AG09319 (cell line): ENCODE measurements at regions not wholly inside any gene's neighbourhood (a gene's known extent, or its start where the extent isn't known, plus 50 kb on each side); places are given as distances from the start of the nearest gene placed in this dataset.
A peak's percentile ranks its signal among the peaks of the same experiment; 100 is the strongest.

Source experiments
- DNase-seq: peaks from one replicate; pipeline ENCODE4 v3.0.0-alpha.2; 2010; ENCODE audit warnings: low read depth; ENCODE audit errors: extremely low read depth
- TF ChIP-seq, protein P1 (sequence below): IDR thresholded peaks from 2 replicates; pipeline ENCODE4 v1.5.1; 2011; ENCODE audit warnings: low read depth, mild to moderate bottlenecking, inconsistent platforms, low read length, moderate library complexity

DNA sequence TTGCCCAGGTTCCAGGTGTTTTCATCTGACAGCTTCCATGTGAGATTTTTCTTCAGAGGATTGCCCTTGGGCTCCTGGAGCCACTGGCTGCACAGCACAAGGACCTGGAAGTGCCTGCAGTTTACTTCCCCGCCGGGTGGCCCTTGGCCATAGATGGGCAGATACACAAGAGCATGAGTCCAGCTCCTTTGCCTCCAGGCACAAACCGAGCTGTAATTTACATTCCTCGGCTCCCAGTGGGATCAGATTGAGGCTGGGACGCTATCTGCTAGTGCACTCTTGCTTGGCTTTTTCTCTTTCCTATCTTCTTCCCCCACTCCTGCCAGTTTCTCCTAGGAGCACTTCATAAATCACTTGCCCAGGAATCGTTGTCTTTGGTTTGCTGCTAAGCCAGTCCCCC lies 85.4 kb upstream of the RALY start:
- no peak for DNase-seq
- TF ChIP-seq, protein P1, sequence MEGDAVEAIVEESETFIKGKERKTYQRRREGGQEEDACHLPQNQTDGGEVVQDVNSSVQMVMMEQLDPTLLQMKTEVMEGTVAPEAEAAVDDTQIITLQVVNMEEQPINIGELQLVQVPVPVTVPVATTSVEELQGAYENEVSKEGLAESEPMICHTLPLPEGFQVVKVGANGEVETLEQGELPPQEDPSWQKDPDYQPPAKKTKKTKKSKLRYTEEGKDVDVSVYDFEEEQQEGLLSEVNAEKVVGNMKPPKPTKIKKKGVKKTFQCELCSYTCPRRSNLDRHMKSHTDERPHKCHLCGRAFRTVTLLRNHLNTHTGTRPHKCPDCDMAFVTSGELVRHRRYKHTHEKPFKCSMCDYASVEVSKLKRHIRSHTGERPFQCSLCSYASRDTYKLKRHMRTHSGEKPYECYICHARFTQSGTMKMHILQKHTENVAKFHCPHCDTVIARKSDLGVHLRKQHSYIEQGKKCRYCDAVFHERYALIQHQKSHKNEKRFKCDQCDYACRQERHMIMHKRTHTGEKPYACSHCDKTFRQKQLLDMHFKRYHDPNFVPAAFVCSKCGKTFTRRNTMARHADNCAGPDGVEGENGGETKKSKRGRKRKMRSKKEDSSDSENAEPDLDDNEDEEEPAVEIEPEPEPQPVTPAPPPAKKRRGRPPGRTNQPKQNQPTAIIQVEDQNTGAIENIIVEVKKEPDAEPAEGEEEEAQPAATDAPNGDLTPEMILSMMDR: no peak

DNA sequence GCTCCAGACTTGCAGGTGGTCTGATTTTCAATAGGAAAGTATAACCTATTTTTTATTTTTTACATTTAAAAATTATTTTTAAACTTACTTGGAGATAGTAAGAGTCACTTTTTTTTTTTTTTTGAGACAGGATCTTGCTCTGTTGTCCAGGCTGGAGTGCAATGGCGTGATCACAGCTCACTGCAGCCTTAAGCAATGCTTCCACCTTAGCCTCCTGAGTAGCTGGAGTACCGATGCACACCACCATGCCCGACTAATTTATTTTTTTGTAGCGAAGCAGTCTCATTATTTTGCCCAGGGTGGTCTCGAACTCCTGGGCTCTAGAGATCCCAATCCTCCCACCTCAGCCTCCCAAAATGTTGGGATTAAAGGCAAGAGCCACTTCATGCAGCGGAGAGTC lies 84.8 kb upstream of the RALY start:
- TF ChIP-seq, protein P1: no peak
- DNase-seq: no peak

DNA sequence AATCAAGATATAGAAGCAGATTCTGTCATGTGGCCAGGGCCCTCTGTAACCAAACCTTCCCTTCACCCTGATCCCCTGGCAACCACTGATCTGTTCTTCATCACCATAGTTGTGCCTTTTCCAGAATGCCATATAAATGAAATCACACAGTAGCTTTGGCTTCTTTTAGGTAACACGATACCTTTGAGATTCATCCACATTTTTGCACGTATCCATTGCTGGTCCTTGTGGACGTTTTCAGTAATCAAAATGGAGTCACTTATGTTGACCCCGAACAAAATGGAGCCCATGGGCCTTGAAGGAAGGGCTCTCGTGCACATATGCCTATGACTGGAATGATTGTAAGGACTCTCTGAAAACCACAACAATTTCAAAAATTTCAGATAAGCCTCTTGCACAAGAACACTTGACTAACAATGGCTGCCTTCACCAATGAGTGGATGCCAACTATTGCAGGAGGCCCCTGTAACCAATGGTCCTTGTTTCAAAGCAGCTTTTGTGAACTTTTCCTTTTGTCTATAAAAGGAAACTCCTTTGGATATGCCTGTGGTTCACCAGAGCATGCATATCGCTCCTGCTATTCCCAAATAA lies 84.3 kb upstream of the RALY start:
- TF ChIP-seq, protein P1: no peak
- DNase-seq: peak; percentile 91

DNA sequence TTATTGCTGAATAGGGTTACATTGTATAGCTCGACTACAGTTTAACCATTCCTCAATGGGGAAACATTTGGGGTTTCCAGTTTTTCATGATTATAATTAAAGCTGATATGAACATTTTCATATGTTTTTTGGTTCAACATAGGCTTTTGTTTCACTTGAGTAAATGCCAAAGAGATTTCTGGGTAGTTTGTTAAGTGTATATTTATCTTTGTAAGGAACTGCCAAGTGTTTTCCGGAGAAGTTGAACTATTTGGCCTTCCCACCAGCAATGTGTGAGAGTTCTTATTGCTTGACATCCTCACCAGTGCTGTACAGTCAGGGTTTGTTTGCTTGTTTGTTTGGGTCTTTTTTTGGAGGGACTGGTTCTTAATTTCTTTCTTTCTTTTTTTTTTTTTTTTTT lies 83.7 kb upstream of the RALY start:
- TF ChIP-seq, protein P1: no peak
- DNase-seq: peak; percentile 76

DNA sequence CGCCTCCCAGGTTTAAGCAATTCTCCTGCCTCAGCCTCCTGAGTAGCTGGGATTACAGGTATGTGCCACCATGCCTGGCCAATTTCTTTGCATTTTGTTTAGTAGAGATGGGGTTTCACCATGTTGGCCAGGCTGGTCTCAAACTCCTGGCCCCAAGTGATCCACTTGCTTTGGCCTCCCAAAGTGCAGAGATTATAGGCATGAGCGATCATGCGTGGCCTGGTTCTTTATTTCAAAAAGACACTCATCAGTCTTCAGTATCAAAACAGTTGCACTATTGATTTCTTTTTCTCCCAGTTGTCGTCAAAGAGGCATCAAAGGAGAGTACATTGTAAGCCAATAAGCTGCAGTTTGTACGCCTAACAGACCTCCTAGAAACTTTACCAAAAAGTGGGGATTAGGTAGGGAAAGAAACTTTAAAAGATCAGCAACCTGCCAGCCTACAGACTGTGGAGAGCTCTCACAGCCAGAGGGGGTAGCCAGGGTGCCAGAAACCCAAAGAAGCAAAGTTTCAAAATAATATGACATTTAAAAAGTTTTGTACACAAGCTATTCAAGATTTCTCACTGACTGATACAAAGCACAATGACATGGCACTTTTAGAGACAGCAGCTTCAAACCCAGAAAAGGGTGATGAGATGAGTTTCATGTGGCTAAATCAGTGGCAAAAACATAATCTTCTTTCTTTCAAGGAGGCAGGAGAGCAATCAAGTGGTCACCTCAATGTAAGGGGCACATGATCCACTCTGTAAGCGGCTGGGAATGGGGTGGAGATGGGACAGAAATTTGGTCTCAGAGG lies 83.0 kb upstream of the RALY start:
- no peak for DNase-seq
- TF ChIP-seq, protein P1: no peak

DNA sequence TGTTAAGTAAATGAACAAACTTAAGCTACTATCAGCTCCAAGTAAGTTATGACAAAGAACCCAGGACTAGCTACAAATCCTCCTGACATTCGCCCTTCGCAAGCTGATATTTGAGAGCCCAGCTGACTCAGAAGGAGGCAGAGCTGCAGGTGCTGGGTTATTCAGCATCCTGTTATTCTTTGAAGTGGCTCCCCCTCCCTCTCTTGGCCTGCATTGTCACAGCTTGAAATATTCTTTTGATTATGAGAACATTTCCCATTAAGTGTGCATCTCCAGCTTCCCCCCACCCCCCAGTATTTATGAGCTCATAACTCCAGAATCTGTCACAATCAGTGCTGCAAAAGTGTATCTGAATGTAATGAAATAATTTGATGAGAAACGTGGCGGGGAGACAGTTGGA lies 78.8 kb upstream of the RALY start:
- no peak for DNase-seq
- TF ChIP-seq, protein P1: peak; percentile 2

DNA sequence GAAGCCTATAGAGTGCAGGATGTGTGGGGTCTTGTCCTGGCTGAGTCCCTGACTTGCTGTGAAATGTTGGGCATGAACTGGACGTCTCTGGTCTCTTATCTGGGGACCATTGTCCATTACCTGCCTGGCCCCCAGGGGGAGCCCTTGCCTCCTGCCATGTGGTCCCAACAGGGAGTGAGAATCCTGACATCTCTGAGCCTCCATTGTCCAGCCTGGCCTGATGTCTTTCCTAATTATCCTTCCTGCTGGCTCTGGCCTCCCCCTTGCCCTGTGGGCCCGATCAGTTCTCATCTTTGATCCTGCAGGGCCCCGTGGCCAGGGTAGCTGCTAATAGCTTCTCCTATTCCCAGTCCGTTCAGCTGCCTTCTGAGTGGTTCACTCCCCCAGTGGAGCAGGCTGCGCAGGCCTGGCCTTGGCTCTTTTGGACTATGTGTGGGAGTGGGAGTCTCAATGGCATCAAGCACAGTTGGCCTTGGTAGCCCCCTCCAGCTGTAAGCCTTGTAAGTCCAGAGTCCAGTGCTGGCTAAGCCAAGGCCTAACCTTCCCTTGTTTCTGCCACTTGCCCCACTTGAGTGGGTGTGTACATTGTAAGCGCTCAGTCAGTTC lies 77.9 kb upstream of the RALY start:
- no peak for DNase-seq

More for the DNA sequence above, 77.9 kb upstream of the RALY start:
- TF ChIP-seq, protein P1: peak; percentile 30
